ENCODE measurements at regions not wholly inside any gene's neighbourhood (a gene's known extent, or its start where the extent isn't known, plus 50 kb on each side); places are given as distances from the start of the nearest gene placed in this dataset.
"Not testable (repeated sequence)": the region's sequence is repeated elsewhere in the genome, so short reads cannot be mapped to it uniquely, and the experiment has no call there.

DNA sequence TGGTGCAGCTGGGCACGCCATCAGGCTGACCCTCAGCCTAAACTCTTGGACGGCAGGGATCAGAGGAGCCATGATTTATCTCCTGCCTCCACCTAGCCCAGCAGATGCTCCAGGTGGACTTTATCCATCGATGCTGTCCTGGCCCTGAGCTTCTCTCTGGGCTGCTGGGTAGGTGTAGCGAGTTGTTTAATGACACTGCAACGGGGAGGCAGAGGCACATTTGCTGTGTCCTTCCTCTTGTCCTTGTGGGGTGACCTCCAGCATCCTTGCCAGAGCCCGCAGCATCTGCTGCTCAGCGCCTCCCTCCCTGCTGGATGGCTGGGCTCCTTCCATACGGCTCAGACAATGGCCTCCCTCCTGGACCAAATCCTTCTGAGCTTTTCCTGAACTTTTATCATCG is 103.1 kb upstream of the IRX4 start:
- H3K9me3 Mint-ChIP-seq: peaks cover 18% of the 10 kb centered on the region
- no peak for DNase-seq
- no peaks in the 10 kb centered on the region for H3K36me3 Mint-ChIP-seq (ENCODE audit: low read depth)
- peaks cover 28% of the 10 kb centered on the region for H3K27me3 Mint-ChIP-seq (ENCODE audit: low read depth, poor library complexity)
- no peaks in the 10 kb centered on the region for H3K4me1 Mint-ChIP-seq
- no peak overlapping the region for H3K4me3 Mint-ChIP-seq
- H3K27ac Mint-ChIP-seq: no peak overlapping the region
- TF ChIP-seq, protein P1, sequence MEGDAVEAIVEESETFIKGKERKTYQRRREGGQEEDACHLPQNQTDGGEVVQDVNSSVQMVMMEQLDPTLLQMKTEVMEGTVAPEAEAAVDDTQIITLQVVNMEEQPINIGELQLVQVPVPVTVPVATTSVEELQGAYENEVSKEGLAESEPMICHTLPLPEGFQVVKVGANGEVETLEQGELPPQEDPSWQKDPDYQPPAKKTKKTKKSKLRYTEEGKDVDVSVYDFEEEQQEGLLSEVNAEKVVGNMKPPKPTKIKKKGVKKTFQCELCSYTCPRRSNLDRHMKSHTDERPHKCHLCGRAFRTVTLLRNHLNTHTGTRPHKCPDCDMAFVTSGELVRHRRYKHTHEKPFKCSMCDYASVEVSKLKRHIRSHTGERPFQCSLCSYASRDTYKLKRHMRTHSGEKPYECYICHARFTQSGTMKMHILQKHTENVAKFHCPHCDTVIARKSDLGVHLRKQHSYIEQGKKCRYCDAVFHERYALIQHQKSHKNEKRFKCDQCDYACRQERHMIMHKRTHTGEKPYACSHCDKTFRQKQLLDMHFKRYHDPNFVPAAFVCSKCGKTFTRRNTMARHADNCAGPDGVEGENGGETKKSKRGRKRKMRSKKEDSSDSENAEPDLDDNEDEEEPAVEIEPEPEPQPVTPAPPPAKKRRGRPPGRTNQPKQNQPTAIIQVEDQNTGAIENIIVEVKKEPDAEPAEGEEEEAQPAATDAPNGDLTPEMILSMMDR (IDR thresholded peaks at IDR 0.05): no peak

GRCh38 chr5:1983919-1984695 is 101.4 kb upstream of the IRX4 start:
- TF ChIP-seq, protein P1 (IDR thresholded peaks at IDR 0.05): no peak
- Mint-ChIP-seq H3K27ac (no peak overlapping the region), H3K4me1 (no peaks in the 10 kb centered on the region), H3K4me3 (no peak overlapping the region), H3K9me3 (peaks cover 8% of the 10 kb centered on the region), H3K27me3 (ENCODE audit: low read depth, poor library complexity) (peaks cover 26% of the 10 kb centered on the region), H3K36me3 (ENCODE audit: low read depth) (no peaks in the 10 kb centered on the region)
- DNase-seq: no peak

DNA sequence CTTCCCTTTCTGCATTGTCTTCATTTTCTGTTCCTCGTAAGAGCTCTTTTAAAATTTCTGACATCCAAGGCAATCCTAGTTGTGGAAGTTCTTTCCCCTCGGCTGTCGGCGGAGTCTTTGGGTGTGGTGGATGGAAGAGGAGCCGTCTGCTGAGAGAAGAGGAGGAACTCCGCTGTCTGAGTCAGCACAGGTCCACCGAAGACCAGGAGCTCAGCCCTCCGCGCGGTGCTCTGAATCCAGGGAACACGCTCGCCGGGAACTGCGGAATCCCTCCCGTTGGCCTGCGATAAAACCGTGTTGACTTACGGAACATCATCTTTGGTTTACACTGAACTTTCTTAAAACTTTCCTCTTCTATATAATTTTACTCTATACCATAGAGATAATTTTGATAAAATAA is 100.7 kb upstream of the IRX4 start:
- Mint-ChIP-seq H3K36me3 (ENCODE audit: low read depth) (no peaks in the 10 kb centered on the region), H3K27me3 (ENCODE audit: low read depth, poor library complexity) (peaks cover 23% of the 10 kb centered on the region), H3K4me1 (no peaks in the 10 kb centered on the region), H3K9me3 (peaks cover 3% of the 10 kb centered on the region), H3K27ac (no peak overlapping the region), H3K4me3 (no peak overlapping the region)
- TF ChIP-seq, protein P1 (IDR thresholded peaks at IDR 0.05): no peak
- DNase-seq: no peak

DNA sequence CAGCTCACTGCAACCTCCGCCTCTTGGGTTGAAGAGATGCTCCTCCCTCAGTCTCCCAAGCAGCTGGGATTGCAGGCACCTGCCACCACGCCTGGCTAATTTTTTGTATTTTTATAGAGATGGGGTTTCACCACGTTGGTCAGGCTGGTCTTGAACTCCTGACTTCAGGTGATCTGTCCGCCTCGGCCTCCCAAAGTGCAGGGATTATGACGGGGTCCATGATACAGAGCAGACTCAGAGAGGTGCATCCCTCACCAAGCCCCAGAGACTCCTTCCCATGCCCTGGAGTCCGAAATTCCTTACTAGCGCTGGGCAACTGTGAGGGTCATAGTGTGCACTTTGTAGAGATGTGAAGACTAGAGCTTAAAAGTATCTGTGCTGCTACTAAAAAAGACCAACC is 99.8 kb upstream of the IRX4 start:
- H3K4me1 Mint-ChIP-seq; H3K4me3 Mint-ChIP-seq; H3K27ac Mint-ChIP-seq; H3K36me3 Mint-ChIP-seq (ENCODE audit: low read depth); H3K9me3 Mint-ChIP-seq; DNase-seq: not testable (repeated sequence)
- H3K27me3 Mint-ChIP-seq (ENCODE audit: low read depth, poor library complexity): peaks cover 22% of the 10 kb centered on the region

DNA sequence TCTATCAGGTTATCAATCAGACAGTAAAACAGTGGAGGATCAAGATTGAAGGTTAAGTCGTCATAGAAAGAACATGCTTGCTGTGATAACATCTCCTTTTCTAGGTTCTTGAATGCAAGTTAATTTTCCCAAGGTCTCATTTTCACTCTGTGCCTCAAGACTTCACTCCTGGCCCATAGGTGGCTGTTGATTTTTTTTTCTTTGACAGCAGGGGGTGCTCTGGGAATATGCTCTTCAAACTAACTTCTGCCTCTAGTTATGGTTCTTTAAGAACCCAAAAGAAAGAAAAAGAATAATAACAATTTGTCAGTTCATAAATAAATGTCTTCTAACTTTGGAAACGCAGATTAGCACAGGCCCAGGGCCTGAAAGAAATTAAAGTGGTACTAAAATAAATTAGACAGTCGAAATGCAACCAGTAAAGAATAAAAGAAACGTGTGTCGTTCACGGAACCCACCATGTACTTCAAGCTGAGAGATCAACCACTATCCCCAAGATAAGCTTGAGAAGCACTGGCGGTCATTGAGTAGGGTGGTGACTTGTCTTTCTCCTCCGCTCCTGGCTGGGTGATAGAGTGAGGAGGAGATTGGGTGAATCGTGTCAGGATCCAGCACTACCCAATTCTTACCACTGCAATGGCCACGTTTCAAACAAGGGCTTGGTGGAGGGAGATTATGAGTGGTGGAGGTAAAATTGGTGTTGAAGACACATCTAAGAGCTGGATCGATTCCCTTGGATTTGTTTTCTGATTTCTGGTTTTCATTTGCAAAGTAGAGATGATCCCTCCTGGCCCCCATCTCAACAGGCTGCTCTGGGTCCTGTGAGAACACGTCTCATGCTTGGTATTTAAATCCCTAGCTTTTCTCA is 93.4 kb upstream of the IRX4 start:
- Mint-ChIP-seq H3K4me1 (peaks cover 5% of the 10 kb centered on the region), H3K36me3 (ENCODE audit: low read depth) (no peaks in the 10 kb centered on the region), H3K27ac (no peak overlapping the region), H3K4me3 (no peak overlapping the region), H3K9me3 (no peaks in the 10 kb centered on the region), H3K27me3 (ENCODE audit: low read depth, poor library complexity) (peaks cover 46% of the 10 kb centered on the region)
- no peak for DNase-seq
- TF ChIP-seq, protein P1 (IDR thresholded peaks at IDR 0.05): no peak

GRCh38 chr5:1975406-1975715 is 92.6 kb upstream of the IRX4 start:
- Mint-ChIP-seq H3K4me1 (peaks cover 5% of the 10 kb centered on the region), H3K9me3 (no peaks in the 10 kb centered on the region), H3K27me3 (ENCODE audit: low read depth, poor library complexity) (peaks cover 45% of the 10 kb centered on the region), H3K27ac (no peak overlapping the region), H3K4me3 (no peak overlapping the region), H3K36me3 (ENCODE audit: low read depth) (no peaks in the 10 kb centered on the region)
- TF ChIP-seq, protein P1 (IDR thresholded peaks at IDR 0.05): no peak
- DNase-seq: no peak
